Astrocyte (in vitro differentiated cells and primary cell): ENCODE measurements at regions not wholly inside any gene's neighbourhood (a gene's known extent, or its start where the extent isn't known, plus 50 kb on each side); places are given as distances from the start of the nearest gene placed in this dataset.

Experiments used
- DNase-seq: peaks from one replicate; pipeline ENCODE4 v3.0.0-alpha.2; 2010; ENCODE audit warnings: low read depth
- FAIRE-seq: peaks from 2 replicates; lab custom pipeline; 2011; peaks lifted over from hg19 to GRCh38; lab: Jason Lieb, UNC
- H2AFZ ChIP-seq: 2 replicates; pipeline ENCODE4 v1.6.0; 2012; ENCODE audit warnings: low read depth, low read length, inconsistent platforms
- H3K27ac ChIP-seq: 2 replicates; pipeline ENCODE4 v1.5.1; 2011; ENCODE audit warnings: low read depth, low read length, inconsistent platforms
- H3K27me3 ChIP-seq: 2 replicates; pipeline ENCODE4 v1.6.0; 2011; ENCODE audit warnings: low read length, inconsistent platforms; ENCODE audit not compliant: insufficient read depth
- H3K36me3 ChIP-seq: 2 replicates; pipeline ENCODE4 v1.5.1; 2011; ENCODE audit warnings: low read length, inconsistent platforms; ENCODE audit not compliant: insufficient read depth
- H3K4me1 ChIP-seq: 2 replicates; pipeline ENCODE4 v1.5.1; 2011; ENCODE audit warnings: low read length, inconsistent platforms; ENCODE audit not compliant: insufficient read depth
- H3K4me2 ChIP-seq: 2 replicates; pipeline ENCODE4 v1.6.0; 2012; ENCODE audit warnings: low read length, inconsistent platforms
- H3K4me3 ChIP-seq: 2 replicates; pipeline ENCODE4 v1.5.1; 2011; ENCODE audit warnings: low read depth, mild to moderate bottlenecking, low read length, inconsistent platforms; ENCODE audit not compliant: insufficient read depth
- H3K79me2 ChIP-seq: 2 replicates; pipeline ENCODE4 v1.6.0; 2012; ENCODE audit warnings: mild to moderate bottlenecking, low read length, inconsistent platforms; ENCODE audit not compliant: insufficient read depth
- H3K9ac ChIP-seq: 2 replicates; pipeline ENCODE4 v1.6.0; 2012; ENCODE audit warnings: mild to moderate bottlenecking, low read length, inconsistent platforms
- H3K9me3 ChIP-seq: 2 replicates; pipeline ENCODE4 v1.5.1; 2012; ENCODE audit warnings: low read depth, mild to moderate bottlenecking, low read length, inconsistent platforms; ENCODE audit not compliant: insufficient read depth
- H4K20me1 ChIP-seq: 2 replicates; pipeline ENCODE4 v1.6.0; 2012; ENCODE audit warnings: low read length, inconsistent platforms; ENCODE audit not compliant: insufficient read depth
- H3K27ac Mint-ChIP-seq: one replicate; pipeline ENCODE4 v1.8.0; 2021; ENCODE audit warnings: mild to moderate bottlenecking, mixed read lengths; ENCODE audit not compliant: unreplicated experiment
- H3K27me3 Mint-ChIP-seq: one replicate; pipeline ENCODE4 v1.8.0; 2021; ENCODE audit warnings: low read depth, mixed read lengths; ENCODE audit not compliant: unreplicated experiment
- H3K36me3 Mint-ChIP-seq: one replicate; pipeline ENCODE4 v1.8.0; 2021; ENCODE audit warnings: low read depth, mixed read lengths; ENCODE audit not compliant: unreplicated experiment
- H3K4me1 Mint-ChIP-seq: one replicate; pipeline ENCODE4 v1.8.0; 2021; ENCODE audit warnings: low read depth, mixed read lengths; ENCODE audit not compliant: unreplicated experiment
- H3K4me3 Mint-ChIP-seq: one replicate; pipeline ENCODE4 v1.8.0; 2021; ENCODE audit warnings: mild to moderate bottlenecking, moderate library complexity, mixed read lengths; ENCODE audit not compliant: unreplicated experiment
- H3K9me3 Mint-ChIP-seq: one replicate; pipeline ENCODE4 v1.8.0; 2021; ENCODE audit warnings: mild to moderate bottlenecking, mixed read lengths; ENCODE audit not compliant: unreplicated experiment
- EZH2 ChIP-seq: IDR thresholded peaks from 2 replicates; pipeline ENCODE4 v1.6.1; 2012; ENCODE audit warnings: mild to moderate bottlenecking, low read length, inconsistent platforms; ENCODE audit not compliant: insufficient read depth
- TF ChIP-seq, protein P1 (sequence below): IDR thresholded peaks from 2 replicates; pipeline ENCODE4 v1.5.1; 2011; ENCODE audit warnings: low read depth, mild to moderate bottlenecking, inconsistent platforms, low read length, moderate library complexity; ENCODE audit not compliant: insufficient read depth

DNA sequence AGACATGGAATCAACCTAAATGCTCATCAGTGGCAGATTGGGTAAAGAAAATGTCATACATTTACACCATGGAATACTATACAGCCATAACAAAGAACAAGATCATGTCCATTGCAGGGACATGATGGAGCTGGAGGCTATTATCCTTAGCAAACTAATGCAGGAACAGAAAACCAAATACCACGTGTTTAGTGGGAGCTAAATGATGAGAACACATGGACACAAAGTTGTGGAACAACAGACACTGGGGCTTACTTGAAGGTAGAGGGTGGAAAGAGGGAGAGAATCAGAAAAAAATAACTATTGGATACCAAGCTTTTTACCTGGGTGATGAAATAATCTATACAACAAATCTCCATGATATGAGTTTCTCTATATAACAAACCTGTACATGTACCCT lies 701.3 kb downstream of the TBC1D32 start:
- no peak overlapping the region for H3K9ac ChIP-seq
- DNase-seq (no peak), FAIRE-seq (no peak)
- H3K4me1 Mint-ChIP-seq: no peaks in the 10 kb centered on the region
- no peaks in the 10 kb centered on the region for H3K9me3 Mint-ChIP-seq
- no peaks in the 10 kb centered on the region for H3K9me3 ChIP-seq
- H3K4me2 ChIP-seq: no peak overlapping the region
- no peaks in the 10 kb centered on the region for H3K27me3 Mint-ChIP-seq
- no peaks in the 10 kb centered on the region for H3K36me3 Mint-ChIP-seq
- no peak overlapping the region for H3K27ac Mint-ChIP-seq
- TF ChIP-seq, protein P1, sequence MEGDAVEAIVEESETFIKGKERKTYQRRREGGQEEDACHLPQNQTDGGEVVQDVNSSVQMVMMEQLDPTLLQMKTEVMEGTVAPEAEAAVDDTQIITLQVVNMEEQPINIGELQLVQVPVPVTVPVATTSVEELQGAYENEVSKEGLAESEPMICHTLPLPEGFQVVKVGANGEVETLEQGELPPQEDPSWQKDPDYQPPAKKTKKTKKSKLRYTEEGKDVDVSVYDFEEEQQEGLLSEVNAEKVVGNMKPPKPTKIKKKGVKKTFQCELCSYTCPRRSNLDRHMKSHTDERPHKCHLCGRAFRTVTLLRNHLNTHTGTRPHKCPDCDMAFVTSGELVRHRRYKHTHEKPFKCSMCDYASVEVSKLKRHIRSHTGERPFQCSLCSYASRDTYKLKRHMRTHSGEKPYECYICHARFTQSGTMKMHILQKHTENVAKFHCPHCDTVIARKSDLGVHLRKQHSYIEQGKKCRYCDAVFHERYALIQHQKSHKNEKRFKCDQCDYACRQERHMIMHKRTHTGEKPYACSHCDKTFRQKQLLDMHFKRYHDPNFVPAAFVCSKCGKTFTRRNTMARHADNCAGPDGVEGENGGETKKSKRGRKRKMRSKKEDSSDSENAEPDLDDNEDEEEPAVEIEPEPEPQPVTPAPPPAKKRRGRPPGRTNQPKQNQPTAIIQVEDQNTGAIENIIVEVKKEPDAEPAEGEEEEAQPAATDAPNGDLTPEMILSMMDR: no peak
- no peak for TF ChIP-seq EZH2
- H3K4me1 ChIP-seq: no peaks in the 10 kb centered on the region
- no peak overlapping the region for H3K4me3 Mint-ChIP-seq
- no peaks in the 10 kb centered on the region for H3K79me2 ChIP-seq
- no peak overlapping the region for H3K4me3 ChIP-seq
- H4K20me1 ChIP-seq: no peaks in the 10 kb centered on the region
- no peak overlapping the region for H2AFZ ChIP-seq
- no peaks in the 10 kb centered on the region for H3K36me3 ChIP-seq
- no peak overlapping the region for H3K27ac ChIP-seq
- H3K27me3 ChIP-seq: no peaks in the 10 kb centered on the region

DNA sequence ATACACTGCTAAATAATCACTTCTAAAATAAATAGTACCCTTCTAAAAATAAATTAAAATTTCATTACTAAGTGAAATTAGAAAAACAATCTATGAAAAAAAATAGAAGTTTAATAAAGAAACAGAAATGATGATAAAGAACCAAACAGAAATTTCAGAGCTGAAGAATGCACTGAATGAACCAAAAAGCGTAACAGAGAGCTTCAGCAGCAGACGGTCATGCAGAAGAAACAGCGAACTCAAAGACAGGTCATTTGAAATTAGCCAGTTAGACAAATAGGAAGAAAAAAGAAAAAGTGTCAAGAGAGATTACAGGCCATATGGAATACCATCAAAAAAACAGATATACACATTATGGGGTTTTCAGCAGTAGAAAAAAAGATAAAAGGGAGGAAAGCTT lies 706.7 kb downstream of the TBC1D32 start:
- H3K4me1 Mint-ChIP-seq: no peaks in the 10 kb centered on the region

DNA sequence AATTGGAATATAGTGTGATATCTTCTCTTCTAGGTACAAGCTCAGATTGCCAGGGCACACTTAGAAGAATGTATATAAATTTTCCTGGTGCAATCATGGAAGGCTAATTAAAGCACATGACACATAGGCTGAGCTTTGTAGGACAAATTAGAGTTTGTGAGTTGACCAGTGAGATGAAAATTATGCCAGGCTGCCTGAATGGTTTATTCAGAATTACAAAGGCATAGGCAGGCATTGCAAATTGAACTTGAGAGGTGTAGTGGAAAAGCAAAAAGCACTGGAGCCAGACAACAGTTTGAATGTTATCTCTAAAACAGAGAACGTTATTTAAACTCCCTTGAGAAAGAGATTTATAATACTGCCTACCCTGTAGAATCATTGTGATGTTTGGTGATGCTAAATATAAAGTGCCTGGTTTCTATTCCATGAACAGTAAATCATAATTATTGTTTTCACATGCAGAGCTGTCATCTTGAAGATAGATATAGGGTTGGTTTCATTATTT lies 712.1 kb downstream of the TBC1D32 start:
- H3K4me2 ChIP-seq: no peak overlapping the region
- Mint-ChIP-seq H3K9me3 (no peaks in the 10 kb centered on the region), H3K4me3 (no peak overlapping the region), H3K4me1 (no peaks in the 10 kb centered on the region), H3K36me3 (no peaks in the 10 kb centered on the region), H3K27me3 (no peaks in the 10 kb centered on the region), H3K27ac (no peak overlapping the region)
- H3K27me3 ChIP-seq: no peaks in the 10 kb centered on the region
- no peak for TF ChIP-seq EZH2
- TF ChIP-seq, protein P1: no peak
- H2AFZ ChIP-seq: no peak overlapping the region
- no peaks in the 10 kb centered on the region for H3K79me2 ChIP-seq
- no peaks in the 10 kb centered on the region for H3K9me3 ChIP-seq
- no peak overlapping the region for H3K27ac ChIP-seq
- no peak overlapping the region for H3K9ac ChIP-seq
- no peaks in the 10 kb centered on the region for H4K20me1 ChIP-seq
- no peak for FAIRE-seq
- H3K4me3 ChIP-seq: no peak overlapping the region
- no peaks in the 10 kb centered on the region for H3K4me1 ChIP-seq
- no peaks in the 10 kb centered on the region for H3K36me3 ChIP-seq
- DNase-seq: no peak

More for the DNA sequence above, 706.7 kb downstream of the TBC1D32 start:
- Mint-ChIP-seq H3K36me3 (no peaks in the 10 kb centered on the region), H3K27me3 (no peaks in the 10 kb centered on the region), H3K9me3 (no peaks in the 10 kb centered on the region), H3K27ac (no peak overlapping the region), H3K4me3 (no peak overlapping the region)
- Histone ChIP-seq H3K79me2 (no peaks in the 10 kb centered on the region), H4K20me1 (no peaks in the 10 kb centered on the region), H3K9ac (no peak overlapping the region), H3K27me3 (no peaks in the 10 kb centered on the region), H3K4me2 (no peak overlapping the region), H3K9me3 (no peaks in the 10 kb centered on the region), H3K4me1 (no peaks in the 10 kb centered on the region), H2AFZ (no peak overlapping the region), H3K36me3 (no peaks in the 10 kb centered on the region), H3K4me3 (no peak overlapping the region), H3K27ac (no peak overlapping the region)
- DNase-seq: no peak
- no peak for FAIRE-seq
- TF ChIP-seq, protein P1: no peak
- no peak for TF ChIP-seq EZH2
